Keratinocyte (primary cell): ENCODE measurements at regions not wholly inside any gene's neighbourhood (a gene's known extent, or its start where the extent isn't known, plus 50 kb on each side); places are given as distances from the start of the nearest gene placed in this dataset.

Experiments
- DNase-seq: peaks from one replicate; pipeline ENCODE4 v3.0.0-alpha.2; 2011; ENCODE audit warnings: low read depth, missing footprints, low spot score
- FAIRE-seq: peaks from 2 replicates; lab custom pipeline; 2011; peaks lifted over from hg19 to GRCh38; lab: Jason Lieb, UNC
- H2AFZ ChIP-seq: 2 replicates; pipeline ENCODE4 v1.6.0; 2012; ENCODE audit warnings: low read length, control low read depth, inconsistent platforms; ENCODE audit not compliant: control insufficient read depth
- H3K27ac ChIP-seq: 2 replicates; pipeline ENCODE4 v1.5.1; 2011; ENCODE audit warnings: low read length; ENCODE audit not compliant: control insufficient read depth, insufficient read depth
- H3K27me3 ChIP-seq: 3 replicates; pipeline ENCODE4 v1.6.0; 2011; ENCODE audit warnings: low read length; ENCODE audit not compliant: control insufficient read depth, insufficient read depth; ENCODE audit errors: extremely low read depth
- H3K36me3 ChIP-seq, 2 experiments: 2 replicates in 1 of 2; 3 replicates in 1 of 2; pipeline ENCODE4 v1.5.1; 2011; ENCODE audit warnings: low read length in 2 of 2, mild to moderate bottlenecking in 1 of 2; ENCODE audit not compliant: control insufficient read depth in 2 of 2, insufficient read depth in 2 of 2; ENCODE audit errors: extremely low read depth in 1 of 2
- H3K4me1 ChIP-seq: 3 replicates; pipeline ENCODE4 v1.5.1; 2011; ENCODE audit warnings: low read length; ENCODE audit not compliant: control insufficient read depth, insufficient read depth; ENCODE audit errors: extremely low read depth
- H3K4me2 ChIP-seq: 3 replicates; pipeline ENCODE4 v1.6.0; 2011; ENCODE audit warnings: low read depth, low read length; ENCODE audit not compliant: control insufficient read depth, insufficient read depth; ENCODE audit errors: extremely low read depth
- H3K4me3 ChIP-seq, 3 experiments: fragments of 200-600 bp in 1 of 3; sonication (generic) in 1 of 3; 2 replicates in 2 of 3; 3 replicates in 1 of 3; pipeline ENCODE4 v1.5.1; 2011 to 2016; ENCODE audit warnings: low read length in 3 of 3, mild to moderate bottlenecking in 3 of 3, control low read depth in 2 of 3, inconsistent platforms in 1 of 3, low read depth in 1 of 3, mixed read lengths in 1 of 3, mixed run types in 1 of 3, moderate library complexity in 1 of 3; ENCODE audit not compliant: control insufficient read depth in 2 of 3, insufficient read depth in 2 of 3; ENCODE audit errors: extremely low read depth in 1 of 3
- H3K79me2 ChIP-seq: 2 replicates; pipeline ENCODE4 v1.6.0; 2012; ENCODE audit warnings: low read length; ENCODE audit not compliant: control insufficient read depth, insufficient read depth
- H3K9ac ChIP-seq: 3 replicates; pipeline ENCODE4 v1.6.0; 2011; ENCODE audit warnings: low read length; ENCODE audit not compliant: control insufficient read depth, insufficient read depth; ENCODE audit errors: extremely low read depth
- H3K9me1 ChIP-seq: 3 replicates; pipeline ENCODE4 v1.6.0; 2011; ENCODE audit warnings: low read length; ENCODE audit not compliant: control insufficient read depth, insufficient read depth; ENCODE audit errors: extremely low read depth
- H3K9me3 ChIP-seq: 2 replicates; pipeline ENCODE4 v1.5.1; 2012; ENCODE audit warnings: low read depth, low read length; ENCODE audit not compliant: control insufficient read depth
- H4K20me1 ChIP-seq: 3 replicates; pipeline ENCODE4 v1.6.0; 2011; ENCODE audit warnings: low read length; ENCODE audit not compliant: control insufficient read depth, insufficient read depth; ENCODE audit errors: extremely low read depth
- EZH2 ChIP-seq: IDR thresholded peaks from one replicate; pipeline ENCODE4 v1.6.1; 2012; ENCODE audit warnings: inconsistent platforms, mild to moderate bottlenecking, low read length, moderate library complexity
- dilution Hi-C: fragments of 300-500 bp; cut with MboI; formaldehyde crosslinking; loops from one replicate; pipeline ENCODE4 v1.7.0; 2020; ENCODE audit warnings: low sequenced_read_pairs; ENCODE audit not compliant: extremely low pct_ligation_motif_present
- TF ChIP-seq, protein P1 (sequence below), 3 experiments: IDR thresholded peaks in 1 of 3; conservative IDR thresholded peaks in 1 of 3; optimal IDR thresholded peaks in 1 of 3; 2 replicates in 2 of 3; 3 replicates in 1 of 3; pipeline versions ENCODE3 to v1.5.1; 2011; ENCODE audit warnings: low read length in 3 of 3, mild to moderate bottlenecking in 3 of 3, moderate library complexity in 2 of 3, control low read depth in 1 of 3, inconsistent platforms in 1 of 3; ENCODE audit not compliant: insufficient read depth in 2 of 3; ENCODE audit errors: extremely low read depth in 1 of 3

DNA sequence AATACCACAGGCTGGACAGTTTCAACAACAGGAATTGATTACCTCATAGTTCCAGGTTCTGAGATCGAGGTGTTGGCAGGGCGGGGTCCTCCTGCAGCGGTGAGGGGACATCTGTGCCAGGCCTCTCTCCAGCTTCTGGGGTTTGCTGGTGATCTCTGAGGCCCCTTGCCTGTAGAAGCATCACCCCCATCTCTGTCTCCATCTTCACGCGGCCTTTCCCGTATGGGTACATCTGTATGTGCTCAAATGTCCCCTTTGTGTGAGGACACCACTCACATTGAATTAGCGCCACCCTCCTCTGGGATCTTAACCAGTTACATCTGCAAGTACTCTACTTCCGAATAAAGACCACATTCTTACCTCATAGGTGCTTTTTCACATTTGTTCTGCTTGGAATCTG lies 1029.9 kb downstream of the BRD1 start:
- Histone ChIP-seq H3K27me3 (no peaks in the 10 kb centered on the region), H3K9me3 (peaks cover 38% of the 10 kb centered on the region), H2AFZ (no peak overlapping the region), H3K9ac (no peak overlapping the region), H3K79me2 (no peaks in the 10 kb centered on the region), H4K20me1 (no peaks in the 10 kb centered on the region), H3K4me1 (no peaks in the 10 kb centered on the region), H3K4me2 (no peak overlapping the region), H3K4me3 (no peak overlapping the region), H3K9me1 (no peaks in the 10 kb centered on the region), H3K27ac (no peak overlapping the region), H3K36me3 (no peaks in the 10 kb centered on the region)
- TF ChIP-seq EZH2 = no peak
- TF ChIP-seq, protein P1, sequence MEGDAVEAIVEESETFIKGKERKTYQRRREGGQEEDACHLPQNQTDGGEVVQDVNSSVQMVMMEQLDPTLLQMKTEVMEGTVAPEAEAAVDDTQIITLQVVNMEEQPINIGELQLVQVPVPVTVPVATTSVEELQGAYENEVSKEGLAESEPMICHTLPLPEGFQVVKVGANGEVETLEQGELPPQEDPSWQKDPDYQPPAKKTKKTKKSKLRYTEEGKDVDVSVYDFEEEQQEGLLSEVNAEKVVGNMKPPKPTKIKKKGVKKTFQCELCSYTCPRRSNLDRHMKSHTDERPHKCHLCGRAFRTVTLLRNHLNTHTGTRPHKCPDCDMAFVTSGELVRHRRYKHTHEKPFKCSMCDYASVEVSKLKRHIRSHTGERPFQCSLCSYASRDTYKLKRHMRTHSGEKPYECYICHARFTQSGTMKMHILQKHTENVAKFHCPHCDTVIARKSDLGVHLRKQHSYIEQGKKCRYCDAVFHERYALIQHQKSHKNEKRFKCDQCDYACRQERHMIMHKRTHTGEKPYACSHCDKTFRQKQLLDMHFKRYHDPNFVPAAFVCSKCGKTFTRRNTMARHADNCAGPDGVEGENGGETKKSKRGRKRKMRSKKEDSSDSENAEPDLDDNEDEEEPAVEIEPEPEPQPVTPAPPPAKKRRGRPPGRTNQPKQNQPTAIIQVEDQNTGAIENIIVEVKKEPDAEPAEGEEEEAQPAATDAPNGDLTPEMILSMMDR (optimal IDR thresholded peaks at IDR 0.05 in 1 of 3, IDR thresholded peaks at IDR 0.05 in 1 of 3, conservative IDR thresholded peaks at IDR 0.05 in 1 of 3; ENCODE audit: extremely low read depth in 1 of 3, insufficient read depth in 2 of 3, low read length in 3 of 3) = no peak
- dilution Hi-C loops = no loop called here
- FAIRE-seq (no peak), DNase-seq (no peak)

DNA sequence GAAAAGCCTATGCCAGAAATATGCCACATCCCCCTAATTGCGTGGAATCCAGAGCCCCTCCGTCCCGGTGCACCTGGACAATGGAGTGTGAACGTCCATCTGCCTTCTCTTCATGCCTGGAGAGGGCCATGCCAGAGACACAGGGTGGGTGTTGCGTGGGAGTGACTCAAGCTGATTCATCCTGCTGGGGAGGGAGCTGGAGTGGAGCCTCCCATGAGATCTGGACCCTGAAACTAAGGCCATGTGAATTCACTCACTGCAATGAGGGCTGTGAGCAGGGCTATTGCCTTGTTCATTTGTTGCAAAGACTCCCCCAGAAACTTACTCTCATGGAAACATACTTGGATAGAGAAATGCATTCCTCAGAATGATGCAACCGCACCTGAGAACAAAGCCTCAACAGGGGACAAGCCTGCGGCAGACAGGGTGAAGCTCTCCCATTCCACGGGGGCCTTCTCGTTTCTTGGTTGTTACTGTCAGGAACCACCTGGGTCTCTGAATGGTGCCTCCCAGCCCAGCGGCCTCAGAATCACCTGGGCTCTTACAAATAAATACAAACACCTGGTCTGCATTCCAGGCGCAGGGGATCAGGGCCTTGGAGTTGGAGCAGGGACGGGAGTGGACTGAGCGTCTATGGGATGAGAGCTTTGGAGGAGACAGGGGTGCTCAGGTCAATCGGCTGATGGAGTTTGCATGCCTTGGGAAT lies 1031.2 kb downstream of the BRD1 start:
- Histone ChIP-seq H3K9me1 (no peaks in the 10 kb centered on the region), H3K79me2 (no peaks in the 10 kb centered on the region), H3K4me1 (no peaks in the 10 kb centered on the region), H3K9ac (no peak overlapping the region), H4K20me1 (no peaks in the 10 kb centered on the region), H3K9me3 (peaks cover 41% of the 10 kb centered on the region), H3K27ac (no peak overlapping the region), H3K27me3 (no peaks in the 10 kb centered on the region), H3K36me3 (no peaks in the 10 kb centered on the region), H2AFZ (no peak overlapping the region), H3K4me2 (no peak overlapping the region), H3K4me3 (no peak overlapping the region)
- no peak for FAIRE-seq
- DNase-seq = no peak
- dilution Hi-C loops = no loop called here
- TF ChIP-seq EZH2 = no peak
- TF ChIP-seq, protein P1 (optimal IDR thresholded peaks at IDR 0.05 in 1 of 3, IDR thresholded peaks at IDR 0.05 in 1 of 3, conservative IDR thresholded peaks at IDR 0.05 in 1 of 3; ENCODE audit: extremely low read depth in 1 of 3, insufficient read depth in 2 of 3, low read length in 3 of 3) = no peak
